Breast epithelium (tissue), 3 donors: ENCODE measurements at regions not wholly inside any gene's neighbourhood (a gene's known extent, or its start where the extent isn't known, plus 50 kb on each side); places are given as distances from the start of the nearest gene placed in this dataset.

Source experiments
- POLR2A ChIP-seq: fragments of 450-650 bp; IDR thresholded peaks from one replicate; pipeline ENCODE4 v1.6.1; 2016; ENCODE audit warnings: antibody characterized with exemption, mild to moderate bottlenecking, moderate library complexity
- POLR2AphosphoS5 ChIP-seq, 3 donors: sonication (generic); formaldehyde crosslinking; IDR thresholded peaks; one replicate each; pipeline ENCODE4 v1.6.1; 2017; ENCODE audit warnings: antibody characterized with exemption in 3 of 3

GRCh38 chr10:89076120-89076519, 85.5 kb downstream of the FAS start:
- no peak for TF ChIP-seq POLR2AphosphoS5 (IDR thresholded peaks at IDR 0.05)
- no peak for TF ChIP-seq POLR2A
